ENCODE measurements at regions not wholly inside any gene's neighbourhood (a gene's known extent, or its start where the extent isn't known, plus 50 kb on each side); places are given as distances from the start of the nearest gene placed in this dataset.

DNA sequence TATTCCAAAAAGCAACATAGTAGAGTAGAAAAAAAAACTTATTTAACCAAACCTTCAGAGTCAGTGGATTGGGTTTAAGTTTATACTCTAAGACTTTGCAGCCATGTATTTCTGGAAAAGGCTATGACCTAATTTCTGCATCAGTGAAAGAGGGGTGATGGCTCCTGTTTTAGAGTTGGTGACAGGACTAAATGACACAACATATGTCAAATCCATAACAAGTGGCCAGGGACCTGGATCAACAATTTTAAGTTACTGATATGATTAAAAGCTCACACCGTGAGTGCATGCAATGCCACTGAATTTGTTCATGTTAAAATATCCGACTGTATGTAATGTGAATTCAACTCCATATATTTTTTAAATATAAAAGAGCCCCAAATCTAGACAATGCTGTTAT is 390.6 kb downstream of the TNS3 start:
- TF ChIP-seq TEAD4 (CRISPR knock-in tag; IDR thresholded peaks at IDR 0.05) = no peak
- no peak for TF ChIP-seq CTCF (IDR thresholded peaks at IDR 0.05)
- no peak for TF ChIP-seq ZNF263 (CRISPR knock-in tag; IDR thresholded peaks at IDR 0.05; ENCODE audit: low read depth)
- TF ChIP-seq ZNF416 (CRISPR knock-in tag; IDR thresholded peaks at IDR 0.05) = no peak
- no peak for TF ChIP-seq RELA (CRISPR knock-in tag; IDR thresholded peaks at IDR 0.05; ENCODE audit: borderline replicate concordance)
- no peak for TF ChIP-seq ESRRA (CRISPR knock-in tag; IDR thresholded peaks at IDR 0.05; ENCODE audit: borderline replicate concordance)
- TF ChIP-seq, protein P1, sequence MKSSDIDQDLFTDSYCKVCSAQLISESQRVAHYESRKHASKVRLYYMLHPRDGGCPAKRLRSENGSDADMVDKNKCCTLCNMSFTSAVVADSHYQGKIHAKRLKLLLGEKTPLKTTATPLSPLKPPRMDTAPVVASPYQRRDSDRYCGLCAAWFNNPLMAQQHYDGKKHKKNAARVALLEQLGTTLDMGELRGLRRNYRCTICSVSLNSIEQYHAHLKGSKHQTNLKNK (CRISPR knock-in tag; IDR thresholded peaks at IDR 0.05) = no peak
- TF ChIP-seq NR2C2 (CRISPR knock-in tag; IDR thresholded peaks at IDR 0.05) = no peak
- TF ChIP-seq, protein P2, sequence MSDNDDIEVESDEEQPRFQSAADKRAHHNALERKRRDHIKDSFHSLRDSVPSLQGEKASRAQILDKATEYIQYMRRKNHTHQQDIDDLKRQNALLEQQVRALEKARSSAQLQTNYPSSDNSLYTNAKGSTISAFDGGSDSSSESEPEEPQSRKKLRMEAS (CRISPR knock-in tag; IDR thresholded peaks at IDR 0.05) = no peak
- TF ChIP-seq ZNF317 (CRISPR knock-in tag; IDR thresholded peaks at IDR 0.05; ENCODE audit: borderline replicate concordance, low read depth) = no peak
